LNCaP clone FGC (cell line): ENCODE measurements at regions not wholly inside any gene's neighbourhood (a gene's known extent, or its start where the extent isn't known, plus 50 kb on each side); places are given as distances from the start of the nearest gene placed in this dataset.
A peak's percentile ranks its signal among the peaks of the same experiment; 100 is the strongest.
"Not testable (repeated sequence)": the region's sequence is repeated elsewhere in the genome, so short reads cannot be mapped to it uniquely, and the experiment has no call there.

Experiments
- DNase-seq: peaks from one replicate; pipeline ENCODE4 v3.0.0-alpha.2; 2011; ENCODE audit warnings: low read depth
- H3K4me3 ChIP-seq: 2 replicates; pipeline ENCODE4 v1.5.1; 2011; ENCODE audit warnings: mild to moderate bottlenecking, low read depth, low read length, control low read depth
- TF ChIP-seq, protein P1 (sequence below): IDR thresholded peaks from 2 replicates; pipeline ENCODE4 v1.5.1; 2012; ENCODE audit warnings: mild to moderate bottlenecking; ENCODE audit not compliant: control insufficient read depth, insufficient read depth; ENCODE audit errors: extremely low read depth

DNA sequence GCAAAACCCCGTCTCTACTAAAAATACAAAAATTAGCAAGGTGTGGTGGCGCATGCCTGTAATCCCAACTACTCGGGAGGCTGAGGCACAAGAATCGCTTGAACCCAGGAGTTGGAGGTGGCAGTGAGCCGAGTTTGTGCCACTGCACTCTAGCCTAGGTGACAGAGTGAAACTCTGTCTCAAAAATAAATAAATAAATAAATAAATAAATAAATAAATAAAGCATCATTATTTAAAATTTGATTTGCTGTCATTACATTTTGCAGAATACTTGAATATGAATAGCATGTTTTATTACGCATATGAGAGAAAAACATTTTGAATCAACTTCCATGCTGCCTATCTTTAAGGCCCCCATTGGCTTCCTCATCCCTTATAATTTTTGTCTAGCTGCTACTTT is 53.4 kb upstream of the MED14 start:
- not testable (repeated sequence) for DNase-seq

DNA sequence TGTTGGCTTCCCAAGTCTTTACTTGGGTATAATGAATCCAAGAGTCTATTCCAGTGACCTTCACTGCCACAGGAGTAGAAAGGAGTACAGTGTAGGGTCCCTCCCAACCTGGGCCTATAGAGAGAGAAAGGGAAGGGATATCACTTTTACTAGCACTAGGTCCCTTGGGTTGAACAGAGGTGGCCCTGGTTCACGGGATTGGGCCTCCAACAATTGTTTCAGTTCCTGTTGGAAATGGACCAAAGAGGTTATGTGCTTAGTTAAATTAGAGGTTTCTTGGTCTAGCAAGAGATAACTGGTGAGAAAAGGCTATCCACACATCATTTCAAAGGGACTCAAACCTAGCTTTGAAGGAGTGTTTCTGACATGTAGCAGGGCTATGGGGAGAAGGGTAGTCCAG is 57.1 kb upstream of the MED14 start:
- no peak overlapping the region for H3K4me3 ChIP-seq
- TF ChIP-seq, protein P1, sequence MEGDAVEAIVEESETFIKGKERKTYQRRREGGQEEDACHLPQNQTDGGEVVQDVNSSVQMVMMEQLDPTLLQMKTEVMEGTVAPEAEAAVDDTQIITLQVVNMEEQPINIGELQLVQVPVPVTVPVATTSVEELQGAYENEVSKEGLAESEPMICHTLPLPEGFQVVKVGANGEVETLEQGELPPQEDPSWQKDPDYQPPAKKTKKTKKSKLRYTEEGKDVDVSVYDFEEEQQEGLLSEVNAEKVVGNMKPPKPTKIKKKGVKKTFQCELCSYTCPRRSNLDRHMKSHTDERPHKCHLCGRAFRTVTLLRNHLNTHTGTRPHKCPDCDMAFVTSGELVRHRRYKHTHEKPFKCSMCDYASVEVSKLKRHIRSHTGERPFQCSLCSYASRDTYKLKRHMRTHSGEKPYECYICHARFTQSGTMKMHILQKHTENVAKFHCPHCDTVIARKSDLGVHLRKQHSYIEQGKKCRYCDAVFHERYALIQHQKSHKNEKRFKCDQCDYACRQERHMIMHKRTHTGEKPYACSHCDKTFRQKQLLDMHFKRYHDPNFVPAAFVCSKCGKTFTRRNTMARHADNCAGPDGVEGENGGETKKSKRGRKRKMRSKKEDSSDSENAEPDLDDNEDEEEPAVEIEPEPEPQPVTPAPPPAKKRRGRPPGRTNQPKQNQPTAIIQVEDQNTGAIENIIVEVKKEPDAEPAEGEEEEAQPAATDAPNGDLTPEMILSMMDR = no peak
- no peak for DNase-seq

More for the DNA sequence above, 53.4 kb upstream of the MED14 start:
- H3K4me3 ChIP-seq = not testable (repeated sequence)

DNA sequence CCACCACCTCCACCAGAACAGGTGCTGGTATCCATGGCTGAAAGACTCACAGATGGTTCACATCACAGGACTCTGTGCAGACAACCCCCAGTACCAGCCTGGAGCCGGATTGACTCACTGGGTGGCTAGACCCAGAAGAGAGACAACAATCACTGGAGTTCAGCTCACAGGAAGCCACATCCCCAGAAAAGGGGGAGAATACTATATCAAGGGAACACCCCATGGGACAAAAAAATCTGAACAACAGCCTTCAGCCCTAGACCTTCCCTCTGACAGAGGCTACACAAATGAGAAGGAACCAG is 59.4 kb upstream of the MED14 start:
- not testable (repeated sequence) for H3K4me3 ChIP-seq, DNase-seq

DNA sequence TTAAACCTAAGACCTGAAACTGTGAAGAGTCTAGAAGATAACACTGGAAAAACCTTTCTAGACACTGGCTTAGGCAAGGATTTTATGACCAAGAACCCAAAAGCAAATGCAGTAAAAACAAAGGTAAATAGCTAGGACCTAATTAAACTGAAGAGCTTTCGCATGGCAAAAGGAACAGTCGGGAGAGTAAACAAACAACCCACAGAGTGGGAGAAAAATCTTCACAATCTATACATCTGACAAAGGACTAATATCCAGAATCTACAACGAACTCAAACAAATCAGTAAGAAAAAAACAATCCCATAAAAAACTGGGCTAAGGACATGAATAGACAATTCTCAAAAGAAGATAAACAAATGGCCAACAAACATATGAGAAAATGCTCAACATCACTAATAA is 64.4 kb upstream of the MED14 start:
- peak; percentile 38 for DNase-seq
- H3K4me3 ChIP-seq = not testable (repeated sequence)

DNA sequence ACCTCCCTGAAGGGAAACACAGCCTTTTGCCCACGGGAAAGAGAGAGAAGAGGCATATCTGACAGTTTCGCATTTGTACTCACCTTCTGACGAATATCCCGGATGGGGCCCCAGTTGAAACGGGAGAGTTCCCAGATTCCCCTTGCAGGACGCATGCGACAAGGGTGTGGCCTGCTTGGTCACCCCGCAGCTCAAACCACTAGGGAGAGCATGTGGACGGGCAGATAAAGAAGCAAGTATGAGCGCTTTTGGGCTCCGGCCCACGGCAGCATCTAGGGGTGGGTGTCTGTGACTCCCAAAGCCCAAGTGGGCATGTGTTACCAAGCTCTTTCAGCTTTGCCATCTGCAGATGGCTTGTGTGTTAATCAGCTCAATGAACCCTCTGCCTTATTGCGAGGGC is 70.1 kb upstream of the MED14 start:
- no peak overlapping the region for H3K4me3 ChIP-seq
- TF ChIP-seq, protein P1 = no peak
- DNase-seq = no peak

DNA sequence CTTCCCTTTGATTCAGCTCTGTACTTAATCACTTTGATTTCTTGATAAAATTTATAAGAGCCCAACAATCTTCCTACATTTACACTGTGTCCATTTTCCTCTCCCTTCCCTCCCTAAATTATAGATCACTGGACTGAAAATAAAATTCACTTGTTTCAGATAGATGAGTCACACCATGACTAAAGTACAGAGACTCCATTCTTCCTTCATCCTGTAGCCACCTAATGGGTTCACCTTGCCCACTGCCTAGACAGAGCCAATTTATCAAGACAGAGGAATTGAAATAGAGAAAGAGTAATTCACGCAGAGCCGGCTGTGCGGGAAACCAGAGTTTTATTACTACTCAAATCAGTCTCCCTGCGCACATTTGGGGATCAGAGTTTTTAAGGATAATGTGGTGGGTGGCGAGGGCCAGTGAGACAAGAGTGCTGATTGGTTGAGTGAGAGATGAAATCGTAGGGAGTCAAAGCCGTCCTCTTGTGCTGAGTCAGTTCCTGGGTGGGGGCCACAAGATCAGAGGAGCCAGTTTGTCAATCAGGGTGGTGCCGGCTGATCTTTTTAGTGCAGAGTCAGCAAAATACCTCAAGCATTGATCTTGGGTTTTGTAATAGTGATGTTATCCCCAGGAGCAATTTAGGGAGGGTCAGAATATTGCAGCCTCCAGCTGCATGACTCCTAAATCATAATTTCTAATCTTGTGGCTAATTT is 71.3 kb upstream of the MED14 start:
- DNase-seq = no peak
- TF ChIP-seq, protein P1 = no peak
- H3K4me3 ChIP-seq = no peak overlapping the region

DNA sequence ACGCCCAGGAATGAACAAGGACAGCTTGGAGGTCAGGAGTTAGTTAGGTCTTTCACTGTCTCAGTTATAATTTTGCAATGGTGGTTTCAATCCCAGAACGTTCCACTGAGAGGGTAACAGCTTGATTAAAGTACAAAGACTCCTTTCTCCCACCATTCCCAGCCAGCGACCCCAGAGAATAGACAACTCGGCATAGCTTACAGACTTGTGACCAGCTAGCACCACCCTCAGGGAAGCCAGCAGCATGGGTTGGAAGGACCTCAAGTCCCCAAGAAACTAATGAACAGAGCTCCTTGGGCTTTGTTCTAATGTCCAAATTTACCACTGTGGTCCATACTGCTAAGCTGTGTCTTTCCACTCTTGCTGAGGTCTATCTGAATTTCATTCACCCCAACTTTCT is 72.0 kb upstream of the MED14 start:
- H3K4me3 ChIP-seq = no peak overlapping the region
- TF ChIP-seq, protein P1 = no peak
- DNase-seq = no peak

DNA sequence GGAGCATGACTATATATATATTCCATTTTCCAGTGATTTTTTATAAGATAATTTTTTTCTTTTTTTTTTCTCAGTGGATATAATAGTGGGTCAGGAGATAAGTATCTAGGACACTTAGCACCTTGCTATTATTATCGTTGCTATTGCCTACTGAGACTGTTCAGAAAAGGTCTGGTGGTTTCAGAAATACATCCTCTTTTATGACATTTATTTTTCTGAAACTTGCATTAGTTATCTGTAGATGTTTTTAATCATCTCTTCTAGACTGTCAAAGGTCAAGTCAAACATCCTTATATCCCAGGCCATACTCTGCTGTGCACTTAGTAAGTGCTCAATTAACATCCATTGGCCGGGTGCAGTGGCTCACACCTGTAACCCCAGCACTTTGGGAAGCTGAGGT is 72.9 kb upstream of the MED14 start:
- no peak overlapping the region for H3K4me3 ChIP-seq
- DNase-seq = no peak
- TF ChIP-seq, protein P1 = no peak

DNA sequence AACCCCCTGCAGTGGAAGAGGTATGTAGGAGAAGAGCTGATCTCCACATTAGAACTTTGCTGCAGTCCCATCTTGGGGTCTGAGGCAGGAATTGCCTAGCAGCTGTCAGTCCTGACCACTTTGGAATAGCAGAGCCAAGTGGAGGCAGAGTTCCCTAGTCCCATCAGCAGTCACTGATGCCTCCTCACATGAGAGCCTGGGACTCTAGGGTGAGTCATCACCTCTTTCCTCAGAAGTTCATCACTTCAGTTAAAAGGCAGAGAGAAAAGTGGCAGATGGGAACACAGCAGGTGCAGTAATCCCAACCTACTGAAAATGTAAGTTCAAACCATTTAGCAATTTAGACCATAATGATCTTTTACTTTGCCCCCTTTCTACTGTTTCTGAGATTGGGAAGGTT is 73.9 kb upstream of the MED14 start:
- H3K4me3 ChIP-seq = no peak overlapping the region
- TF ChIP-seq, protein P1 = no peak
- DNase-seq = no peak

DNA sequence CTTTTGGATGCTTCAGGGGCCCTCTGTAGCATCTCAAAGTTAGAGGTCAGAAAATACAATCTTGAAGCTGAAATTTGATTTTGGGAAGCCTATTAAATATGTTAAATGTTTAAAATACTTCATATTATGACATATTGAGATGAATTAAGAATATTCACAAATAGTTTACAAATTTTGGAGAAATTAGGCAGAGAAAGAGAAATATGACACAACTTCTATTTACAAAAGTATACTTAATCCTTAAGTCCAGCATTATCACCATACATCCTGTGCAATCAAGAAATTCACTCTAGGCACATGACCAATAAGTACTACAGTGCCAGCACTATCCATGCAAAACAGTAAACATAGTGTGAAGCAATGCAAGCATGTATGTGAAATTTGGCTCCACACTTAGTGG is 79.7 kb upstream of the MED14 start:
- not testable (repeated sequence) for DNase-seq, H3K4me3 ChIP-seq
